GM06990 (cell line): ENCODE measurements at regions not wholly inside any gene's neighbourhood (a gene's known extent, or its start where the extent isn't known, plus 50 kb on each side); places are given as distances from the start of the nearest gene placed in this dataset.

Experiments
- DNase-seq: peaks from one replicate; pipeline ENCODE4 v3.0.0-alpha.2; 2011; ENCODE audit not compliant: insufficient read length; ENCODE audit errors: extremely low read depth
- H3K27me3 ChIP-seq: replicated peaks from 2 replicates; pipeline ENCODE4 v1.6.0; 2011; ENCODE audit warnings: low read length; ENCODE audit not compliant: control insufficient read depth, insufficient read depth
- H3K36me3 ChIP-seq: 2 replicates; pipeline ENCODE4 v1.5.1; 2011; ENCODE audit warnings: low read length; ENCODE audit not compliant: control insufficient read depth, insufficient read depth
- H3K4me3 ChIP-seq: replicated peaks from 2 replicates; pipeline ENCODE4 v1.5.1; 2011; ENCODE audit warnings: low read depth, mild to moderate bottlenecking, control low read depth, low read length
- CTCF ChIP-seq: IDR thresholded peaks from 2 replicates; pipeline ENCODE4 v1.5.1; 2011; ENCODE audit warnings: low read length, control low read depth, mild to moderate bottlenecking, inconsistent platforms; ENCODE audit not compliant: insufficient read depth, poor library complexity, severe bottlenecking

- no peak for TF ChIP-seq CTCF
- no peak for DNase-seq
- H3K36me3 ChIP-seq: no peaks in the 10 kb centered on the region
- no peaks in the 10 kb centered on the region for H3K27me3 ChIP-seq
- no peak overlapping the region for H3K4me3 ChIP-seq
These were observed 540.5 kb downstream of the KCTD16 start for GRCh38 chr5:144711172-144711571.

- Histone ChIP-seq H3K36me3 (no peaks in the 10 kb centered on the region), H3K4me3 (no peak overlapping the region), H3K27me3 (no peaks in the 10 kb centered on the region)
- DNase-seq: no peak
- TF ChIP-seq CTCF: no peak
These were observed 540.0 kb downstream of the KCTD16 start for GRCh38 chr5:144710637-144711036.

DNA sequence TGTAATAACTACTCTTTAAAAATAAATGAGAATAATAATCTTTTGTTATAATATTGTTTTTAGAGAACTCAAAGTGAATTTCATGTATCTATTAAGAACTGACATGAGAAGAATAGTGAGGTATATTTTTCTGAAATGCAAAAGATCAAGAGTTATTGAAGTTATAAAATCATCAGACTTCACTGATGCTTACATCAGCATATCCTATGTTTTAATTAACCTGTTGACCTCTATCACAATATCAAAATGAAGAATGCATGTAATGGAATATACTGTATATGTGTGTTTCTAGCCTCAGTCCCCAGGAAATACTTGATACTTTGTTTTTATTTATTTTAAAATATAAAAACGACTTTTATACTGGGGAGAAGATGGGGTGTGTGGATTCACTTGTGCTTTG, 533.1 kb downstream of the KCTD16 start:
- Histone ChIP-seq H3K36me3 (no peaks in the 10 kb centered on the region), H3K27me3 (no peaks in the 10 kb centered on the region), H3K4me3 (no peak overlapping the region)
- no peak for DNase-seq
- TF ChIP-seq CTCF: no peak

DNA sequence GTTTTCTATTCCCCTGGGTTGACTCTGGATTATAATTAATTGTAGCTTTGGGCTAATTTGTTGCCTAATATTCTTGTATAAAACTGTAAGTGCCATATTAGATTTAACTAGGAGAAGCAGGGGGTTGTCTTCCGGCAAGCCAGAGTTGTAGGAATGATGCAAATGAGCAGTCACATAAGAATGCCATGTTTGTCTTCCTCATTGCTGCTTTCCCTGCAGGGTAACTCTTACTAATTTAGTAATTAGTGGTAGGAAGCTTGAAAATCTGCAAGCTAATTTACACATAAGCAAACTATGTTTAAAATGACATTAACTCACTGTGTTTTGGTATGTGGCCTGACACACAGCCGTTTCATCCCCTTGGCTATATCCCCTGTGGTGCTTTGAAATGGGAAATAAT, 527.8 kb downstream of the KCTD16 start:
- no peaks in the 10 kb centered on the region for H3K27me3 ChIP-seq
- no peak for DNase-seq
- H3K36me3 ChIP-seq: no peaks in the 10 kb centered on the region
- no peak for TF ChIP-seq CTCF
- no peak overlapping the region for H3K4me3 ChIP-seq

GRCh38 chr5:144697847-144698262, 527.2 kb downstream of the KCTD16 start:
- no peaks in the 10 kb centered on the region for H3K27me3 ChIP-seq
- no peak for DNase-seq
- H3K4me3 ChIP-seq: no peak overlapping the region
- H3K36me3 ChIP-seq: no peaks in the 10 kb centered on the region
- no peak for TF ChIP-seq CTCF

DNA sequence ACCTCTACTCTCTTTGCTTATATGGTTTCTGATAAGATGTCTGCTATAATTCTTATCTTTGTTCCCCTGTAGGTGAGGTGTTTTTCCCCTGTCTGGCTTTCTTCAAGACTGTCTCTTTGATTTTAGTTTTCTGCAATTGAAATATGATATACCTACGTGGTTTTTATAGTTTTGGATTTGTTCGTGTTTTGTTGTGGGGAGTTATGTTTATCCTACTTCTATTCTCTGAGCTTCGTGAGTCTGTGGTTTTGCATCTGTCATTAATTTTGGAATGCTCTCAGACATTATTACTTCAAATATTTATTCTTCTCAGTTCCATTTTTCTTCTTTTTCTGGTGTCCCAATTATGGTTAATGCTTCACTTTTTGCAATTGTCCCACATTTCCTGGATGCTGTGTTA, 521.3 kb downstream of the KCTD16 start:
- H3K4me3 ChIP-seq: no peak overlapping the region
- no peak for TF ChIP-seq CTCF
- DNase-seq: no peak
- no peaks in the 10 kb centered on the region for H3K27me3 ChIP-seq
- H3K36me3 ChIP-seq: no peaks in the 10 kb centered on the region
